Spinal cord (tissue), 9 donors: ENCODE measurements at regions not wholly inside any gene's neighbourhood (a gene's known extent, or its start where the extent isn't known, plus 50 kb on each side); places are given as distances from the start of the nearest gene placed in this dataset.

Experiments
- DNase-seq, 6 donors: peaks; one replicate each; pipeline versions ENCODE4 v3.0.0 to v3.0.0-alpha.2; 2013 to 2015; ENCODE audit warnings: low spot score in 6 of 6, low read depth in 4 of 6
- H3K27ac ChIP-seq: one replicate; pipeline ENCODE4 v1.5.1; 2013; ENCODE audit warnings: low read depth, low read length, control low read depth
- H3K27me3 ChIP-seq: one replicate; pipeline ENCODE4 v1.6.1; 2013; ENCODE audit warnings: low read length; ENCODE audit not compliant: control insufficient read depth, insufficient read depth
- H3K36me3 ChIP-seq: one replicate; pipeline ENCODE4 v1.6.1; 2013; ENCODE audit warnings: low read length; ENCODE audit not compliant: control insufficient read depth, insufficient read depth
- H3K4me1 ChIP-seq: one replicate; pipeline ENCODE4 v1.6.1; 2013; ENCODE audit warnings: low read length; ENCODE audit not compliant: control insufficient read depth, insufficient read depth
- H3K4me3 ChIP-seq: one replicate; pipeline ENCODE4 v1.5.1; 2013; ENCODE audit warnings: low read depth, low read length, control low read depth
- H3K9me3 ChIP-seq: one replicate; pipeline ENCODE4 v1.6.1; 2013; ENCODE audit warnings: low read length; ENCODE audit not compliant: control insufficient read depth, insufficient read depth
- WGBS: methylation state at CpG from one replicate; pipeline ENCODE4 v1.1.5; 2013; ENCODE audit warnings: missing lambda C conversion rate; ENCODE audit not compliant: insufficient coverage; 5-methylcytosine and 5-hydroxymethylcytosine counted together
- donor health status: healthy.

- Histone ChIP-seq H3K36me3 (no peaks in the 10 kb centered on the region), H3K9me3 (no peaks in the 10 kb centered on the region), H3K27me3 (no peaks in the 10 kb centered on the region), H3K4me1 (no peaks in the 10 kb centered on the region), H3K4me3 (no peak overlapping the region), H3K27ac (no peak overlapping the region)
- WGBS = no CpG with 5 or more reads among the region's 2 CpGs
- no peak for DNase-seq
Observed at GRCh38 chr9:22574740-22575139, 128.1 kb downstream of the DMRTA1 start.

GRCh38 chr9:22580788-22581187, 134.2 kb downstream of the DMRTA1 start:
- H3K4me1 ChIP-seq = no peaks in the 10 kb centered on the region
- H3K27ac ChIP-seq = no peak overlapping the region
- no peaks in the 10 kb centered on the region for H3K36me3 ChIP-seq
- H3K27me3 ChIP-seq = no peaks in the 10 kb centered on the region
- no peak for DNase-seq
- no peak overlapping the region for H3K4me3 ChIP-seq
- 72% methylated on average over 4 of the region's 4 CpGs for WGBS
- H3K9me3 ChIP-seq = no peaks in the 10 kb centered on the region

- H3K9me3 ChIP-seq = no peaks in the 10 kb centered on the region
- DNase-seq = peak in 1 of 6 donors; percentile 63
- H3K27me3 ChIP-seq = no peaks in the 10 kb centered on the region
- H3K4me1 ChIP-seq = no peaks in the 10 kb centered on the region
- H3K36me3 ChIP-seq = no peaks in the 10 kb centered on the region
- no peak overlapping the region for H3K4me3 ChIP-seq
- H3K27ac ChIP-seq = no peak overlapping the region
Observed at GRCh38 chr9:22582221-22582620, 135.6 kb downstream of the DMRTA1 start.

GRCh38 chr9:22588918-22589317, 142.3 kb downstream of the DMRTA1 start:
- WGBS = 100% methylated on average over 2 of the region's 5 CpGs
- no peaks in the 10 kb centered on the region for H3K9me3 ChIP-seq
- no peaks in the 10 kb centered on the region for H3K36me3 ChIP-seq
- H3K27me3 ChIP-seq = no peaks in the 10 kb centered on the region
- H3K27ac ChIP-seq = no peak overlapping the region
- no peak overlapping the region for H3K4me3 ChIP-seq
- no peaks in the 10 kb centered on the region for H3K4me1 ChIP-seq
- DNase-seq = no peak

- WGBS = no CpG with 5 or more reads among the region's 1 CpG
- H3K27ac ChIP-seq = no peak overlapping the region
- no peaks in the 10 kb centered on the region for H3K36me3 ChIP-seq
- DNase-seq = no peak
- no peaks in the 10 kb centered on the region for H3K9me3 ChIP-seq
- H3K27me3 ChIP-seq = no peaks in the 10 kb centered on the region
- H3K4me3 ChIP-seq = no peak overlapping the region
- H3K4me1 ChIP-seq = no peaks in the 10 kb centered on the region
Observed at GRCh38 chr9:22590336-22591033, 143.9 kb downstream of the DMRTA1 start.

- Histone ChIP-seq H3K9me3 (no peaks in the 10 kb centered on the region), H3K36me3 (no peaks in the 10 kb centered on the region), H3K4me3 (no peak overlapping the region), H3K4me1 (no peaks in the 10 kb centered on the region), H3K27ac (no peak overlapping the region), H3K27me3 (no peaks in the 10 kb centered on the region)
- WGBS = 100% methylated on average over 2 of the region's 3 CpGs
- no peak for DNase-seq
Observed at GRCh38 chr9:22595805-22596204, 149.2 kb downstream of the DMRTA1 start.

GRCh38 chr9:22617156-22617555, 170.5 kb downstream of the DMRTA1 start:
- Histone ChIP-seq H3K27me3 (no peaks in the 10 kb centered on the region), H3K36me3 (no peaks in the 10 kb centered on the region), H3K27ac (no peak overlapping the region), H3K4me1 (no peaks in the 10 kb centered on the region), H3K4me3 (no peak overlapping the region), H3K9me3 (no peaks in the 10 kb centered on the region)
- no CpG with 5 or more reads among the region's 2 CpGs for WGBS
- DNase-seq = no peak

GRCh38 chr9:22622815-22623214, 176.2 kb downstream of the DMRTA1 start:
- no peaks in the 10 kb centered on the region for H3K36me3 ChIP-seq
- H3K27me3 ChIP-seq = no peaks in the 10 kb centered on the region
- H3K4me3 ChIP-seq = no peak overlapping the region
- H3K27ac ChIP-seq = no peak overlapping the region
- WGBS = no CpG with 5 or more reads among the region's 1 CpG
- no peaks in the 10 kb centered on the region for H3K9me3 ChIP-seq
- H3K4me1 ChIP-seq = no peaks in the 10 kb centered on the region
- peak in 3 of 6 donors; percentile 2 to 48 (median 16) for DNase-seq

GRCh38 chr9:22623236-22623635, 176.6 kb downstream of the DMRTA1 start:
- DNase-seq = peak in 2 of 6 donors; percentile 0 to 4
- WGBS = 11% methylated on average over 1 of the region's 3 CpGs
- Histone ChIP-seq H3K4me1 (no peaks in the 10 kb centered on the region), H3K36me3 (no peaks in the 10 kb centered on the region), H3K9me3 (no peaks in the 10 kb centered on the region), H3K4me3 (no peak overlapping the region), H3K27ac (no peak overlapping the region), H3K27me3 (no peaks in the 10 kb centered on the region)

GRCh38 chr9:22625540-22625939, 178.9 kb downstream of the DMRTA1 start:
- no peak for DNase-seq
- no CpG with 5 or more reads among the region's 4 CpGs for WGBS
- H3K4me3 ChIP-seq = no peak overlapping the region
- H3K9me3 ChIP-seq = no peaks in the 10 kb centered on the region
- H3K27me3 ChIP-seq = no peaks in the 10 kb centered on the region
- H3K4me1 ChIP-seq = no peaks in the 10 kb centered on the region
- H3K27ac ChIP-seq = no peak overlapping the region
- no peaks in the 10 kb centered on the region for H3K36me3 ChIP-seq
